Muscle of arm (tissue), 1 donor: ENCODE measurements at regions not wholly inside any gene's neighbourhood (a gene's known extent, or its start where the extent isn't known, plus 50 kb on each side); places are given as distances from the start of the nearest gene placed in this dataset.

Source experiments
- DNase-seq: peaks from one replicate; pipeline ENCODE4 v3.0.0-alpha.2; 2013

DNA sequence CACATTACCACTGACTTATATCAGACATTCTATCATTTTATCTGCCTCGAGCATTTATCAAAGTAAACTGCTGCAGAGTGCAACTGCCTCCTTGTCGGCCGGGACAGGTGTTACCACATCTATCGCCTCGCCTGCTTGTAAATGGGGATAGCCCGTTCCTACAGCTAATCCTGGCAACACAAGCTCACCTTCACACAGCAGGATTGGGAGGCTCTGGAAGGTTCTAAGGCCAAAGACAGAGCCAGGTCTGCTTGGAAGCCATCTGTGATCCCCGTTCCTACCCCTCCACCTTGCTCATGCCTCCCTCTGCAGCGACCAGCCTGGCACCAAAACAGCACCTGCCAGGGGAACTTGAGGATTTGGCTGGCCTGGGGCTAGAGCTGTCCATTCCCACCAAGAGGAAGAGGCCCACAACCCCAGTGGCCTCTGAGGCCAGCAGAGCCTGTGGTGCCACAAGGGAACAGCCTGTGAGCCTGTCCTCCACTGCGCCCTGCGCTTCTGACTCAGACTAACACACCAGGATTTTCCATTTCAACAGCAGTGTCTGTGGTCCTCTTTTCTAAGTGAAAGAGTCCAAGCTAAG is 114.8 kb upstream of the DIO3 start:
- DNase-seq, result no peak

DNA sequence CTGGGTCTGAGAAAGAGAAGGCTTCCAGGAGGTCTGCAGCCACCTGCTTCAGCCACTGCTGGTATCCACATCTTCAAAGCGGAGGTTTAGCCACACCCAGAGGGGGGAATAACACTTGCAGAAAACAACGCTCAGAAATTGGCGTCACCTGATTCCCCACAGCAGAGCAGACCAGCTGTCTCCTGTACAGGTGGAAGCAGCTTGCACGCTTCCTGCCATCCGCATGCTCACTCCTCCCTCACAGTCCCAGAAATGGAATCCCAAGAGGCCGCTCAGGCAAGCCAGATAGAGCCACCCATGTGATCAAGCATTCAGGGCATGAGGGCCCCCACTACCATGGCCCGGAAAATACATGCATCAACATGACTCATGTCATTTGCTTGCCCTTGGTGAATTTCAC is 112.2 kb upstream of the DIO3 start:
- no peak for DNase-seq

DNA sequence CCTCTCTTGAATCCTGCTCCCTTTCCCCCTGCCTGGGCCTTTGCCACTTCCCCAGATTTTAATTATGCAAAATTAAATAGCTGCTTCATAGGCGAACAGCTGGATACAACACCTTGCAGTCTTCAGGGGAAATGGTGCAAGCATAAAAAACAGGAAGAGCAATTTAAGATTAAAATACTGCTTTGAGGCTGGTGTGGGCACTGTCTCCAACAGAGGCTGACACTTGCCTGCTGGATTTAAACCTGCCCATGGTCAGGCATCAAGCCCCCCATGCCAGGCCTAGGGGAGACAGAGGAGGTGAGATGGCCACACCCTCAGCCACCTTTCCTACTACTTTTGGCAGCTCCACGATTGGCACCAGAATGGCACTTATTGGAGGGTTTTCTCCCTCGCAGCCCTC is 110.1 kb upstream of the DIO3 start:
- no peak for DNase-seq

DNA sequence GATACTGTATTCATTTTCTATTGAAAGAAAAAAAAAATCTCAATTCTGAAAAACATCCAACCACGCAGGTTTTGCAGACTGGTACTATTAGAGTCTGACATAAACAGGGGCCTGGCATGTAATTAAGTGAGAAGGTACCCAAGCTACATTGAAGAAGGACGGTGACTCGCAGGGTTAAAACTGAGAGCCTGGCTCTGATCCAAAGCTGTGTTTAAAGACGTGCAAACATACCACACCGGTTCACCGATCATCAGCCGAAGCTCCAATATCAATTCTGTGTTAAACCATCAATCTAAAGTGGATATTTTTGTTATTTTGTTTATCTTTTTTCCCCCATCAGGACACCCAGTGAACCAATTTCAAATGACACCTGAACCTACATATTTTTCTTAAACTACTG is 108.1 kb upstream of the DIO3 start:
- DNase-seq, result no peak

DNA sequence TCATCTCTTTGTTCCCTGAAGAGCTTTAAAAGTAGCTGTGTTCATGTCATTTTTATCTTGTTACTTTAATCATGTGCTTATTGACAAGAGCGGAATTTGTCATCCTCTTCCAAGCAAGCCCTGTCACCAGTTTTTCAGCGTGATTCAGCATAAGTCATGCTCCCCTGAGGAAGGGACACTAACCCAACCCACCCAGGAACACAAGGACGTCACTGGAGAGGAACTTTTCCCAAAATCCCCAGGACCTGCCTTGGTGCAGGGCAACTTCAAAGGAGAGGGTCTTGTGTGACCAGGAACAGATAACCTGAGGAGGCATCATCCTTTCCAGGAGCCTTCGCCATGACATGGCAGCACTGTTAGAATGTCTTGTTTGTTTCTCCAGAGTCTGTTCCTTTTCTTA is 107.1 kb upstream of the DIO3 start:
- no peak for DNase-seq

DNA sequence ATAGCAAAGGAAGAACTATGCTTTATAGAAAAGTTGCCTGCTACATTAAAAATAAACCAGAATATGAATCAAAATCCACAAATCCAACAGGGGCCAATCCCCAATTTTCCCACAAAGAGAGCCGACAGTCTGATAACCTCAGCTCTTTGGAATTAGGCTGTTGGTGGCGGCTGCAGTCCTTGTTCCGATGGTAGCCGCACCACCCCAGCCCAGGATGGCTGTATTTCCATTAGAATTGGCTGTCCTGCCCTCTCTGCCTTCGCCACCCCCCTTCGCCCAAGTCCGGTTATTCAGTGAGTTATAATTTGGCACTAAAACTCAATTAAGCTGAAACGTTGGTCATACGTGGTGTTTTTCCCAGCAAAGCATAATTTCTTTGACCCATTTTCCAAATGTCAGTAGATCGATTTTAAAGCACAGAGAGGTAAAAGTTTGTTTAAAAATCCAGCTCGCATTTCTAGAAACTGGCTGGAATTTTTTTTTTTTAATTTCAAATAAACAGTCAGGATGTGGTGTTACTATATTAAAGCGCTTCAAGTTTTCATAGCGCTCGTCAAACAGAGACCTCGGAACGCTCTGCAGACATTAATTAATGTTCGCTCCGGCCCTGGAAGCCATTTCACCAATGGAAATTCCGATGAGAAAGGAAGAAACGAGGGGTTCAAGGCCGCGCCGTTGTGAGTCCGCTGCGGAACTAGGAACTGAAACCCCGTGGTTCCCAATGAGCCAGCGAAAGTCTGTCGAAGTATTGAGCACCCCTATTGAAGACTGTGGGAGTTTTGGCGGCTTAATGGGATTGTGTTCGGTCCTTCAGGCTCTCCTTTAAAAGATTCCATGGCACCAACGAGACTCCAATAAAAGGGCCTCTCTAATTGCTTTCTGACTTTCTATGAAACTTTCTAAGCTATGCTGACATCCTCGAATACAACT is 104.8 kb upstream of the DIO3 start:
- no peak for DNase-seq

DNA sequence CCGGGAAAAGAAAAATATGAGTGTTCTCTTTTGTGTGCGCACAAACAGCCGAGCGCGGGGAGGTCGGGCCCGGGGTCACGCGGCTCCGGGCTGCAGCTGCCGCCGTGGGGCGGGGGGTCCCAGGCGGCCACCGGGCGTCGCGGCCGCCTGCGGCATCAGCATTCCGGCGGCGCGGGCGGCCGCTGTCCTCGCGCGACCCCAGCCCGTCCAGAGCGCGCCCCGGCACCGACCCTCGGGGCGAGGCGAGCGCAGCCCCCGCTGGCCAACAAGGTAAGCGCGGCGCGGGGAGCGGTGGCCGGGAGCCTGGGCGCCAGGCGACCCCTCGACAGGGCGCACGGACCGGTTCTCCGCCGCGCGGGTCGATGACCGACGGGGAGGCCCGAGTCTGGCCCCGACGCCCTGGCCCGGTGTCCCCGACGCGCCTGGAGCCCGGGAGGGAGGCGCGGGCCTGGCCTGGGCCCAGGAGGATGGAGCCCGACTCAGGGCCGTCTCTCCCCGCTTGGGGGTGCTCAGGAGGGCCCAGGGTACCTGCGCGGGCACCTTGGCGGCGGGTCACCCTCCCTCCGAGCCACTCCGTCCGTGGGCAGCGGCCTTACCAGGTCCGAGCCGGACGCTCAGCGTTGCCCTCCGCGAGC is 103.9 kb upstream of the DIO3 start:
- DNase-seq, result no peak

DNA sequence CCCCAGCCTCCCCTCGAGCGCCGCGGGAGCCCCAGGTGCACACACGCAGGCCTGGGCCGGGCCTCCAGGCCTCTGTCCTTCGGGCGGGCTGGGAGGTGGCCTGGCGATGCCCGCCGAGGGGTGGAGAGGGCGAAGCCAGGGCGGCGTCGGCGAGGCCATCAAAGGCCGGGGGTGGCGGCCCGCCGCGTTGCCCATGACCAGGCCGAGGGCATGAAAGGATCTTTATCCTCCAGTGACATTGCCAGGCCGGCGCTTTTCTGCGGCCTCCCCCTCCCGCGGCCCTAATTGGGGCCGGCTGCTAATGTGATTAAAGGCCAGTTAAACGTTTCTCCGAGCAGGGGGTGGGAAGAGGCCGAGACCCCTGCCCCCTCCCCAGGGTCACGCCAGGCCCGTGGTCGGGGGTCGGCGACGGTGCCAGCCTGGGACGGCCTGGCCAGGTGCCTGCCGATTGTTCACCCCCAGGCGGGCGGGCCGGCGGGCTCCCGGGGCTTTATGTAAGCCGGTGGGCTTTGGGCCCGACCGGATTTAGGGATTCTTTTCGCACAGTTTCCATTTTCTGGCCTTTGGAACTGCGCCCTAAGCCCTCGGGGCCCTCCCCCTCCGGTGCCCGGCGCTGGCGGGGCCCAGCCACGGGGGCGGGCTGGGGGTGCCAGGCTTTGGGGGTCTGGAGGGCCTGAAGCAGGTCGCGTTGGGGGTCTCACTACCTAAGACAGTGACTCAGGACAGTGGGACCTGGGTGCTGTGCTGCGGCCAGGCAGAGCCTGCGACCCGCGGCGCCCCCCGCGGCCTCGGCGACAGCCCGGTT is 103.2 kb upstream of the DIO3 start:
- no peak for DNase-seq

DNA sequence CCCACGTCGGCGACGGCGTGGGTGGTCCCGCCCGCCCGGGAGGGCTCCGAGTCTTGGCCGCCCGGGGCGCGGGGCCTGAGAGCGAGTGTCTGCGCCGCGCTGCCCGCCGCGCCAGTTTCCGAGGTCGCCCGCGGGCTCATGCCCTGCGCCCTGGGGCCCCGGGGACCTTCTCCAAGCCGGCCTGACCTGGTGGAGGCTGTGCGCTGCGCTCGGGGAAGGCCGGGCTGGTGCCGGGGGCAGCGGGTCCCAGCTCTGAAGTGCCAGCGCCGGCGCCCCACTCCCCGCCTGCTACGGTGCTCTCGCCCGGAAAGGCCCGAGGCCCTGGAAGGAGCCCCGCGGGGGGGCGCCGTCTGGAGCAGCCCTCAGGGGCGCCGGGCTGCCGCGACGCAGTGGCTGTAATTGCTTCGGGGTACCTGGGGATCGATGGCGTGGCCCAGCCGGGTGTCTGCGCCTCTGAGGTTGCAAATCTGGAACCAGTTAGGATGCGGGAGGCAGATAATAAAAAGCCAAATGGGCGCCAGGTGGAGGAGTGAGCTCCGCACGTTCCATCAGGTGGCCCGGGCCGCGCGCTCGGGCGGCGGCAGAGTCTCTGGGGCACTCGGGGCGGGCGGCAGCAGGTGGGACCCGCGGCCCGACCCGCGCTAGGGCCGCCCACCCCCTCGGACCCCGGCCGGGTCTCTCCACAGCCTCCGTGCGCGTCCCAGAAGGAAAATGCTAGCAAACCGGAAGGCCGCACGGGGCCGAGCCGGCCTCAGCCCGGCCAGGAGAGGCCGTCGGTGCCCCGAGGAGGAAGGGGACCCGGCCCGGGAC is 102.3 kb upstream of the DIO3 start:
- DNase-seq, result no peak

DNA sequence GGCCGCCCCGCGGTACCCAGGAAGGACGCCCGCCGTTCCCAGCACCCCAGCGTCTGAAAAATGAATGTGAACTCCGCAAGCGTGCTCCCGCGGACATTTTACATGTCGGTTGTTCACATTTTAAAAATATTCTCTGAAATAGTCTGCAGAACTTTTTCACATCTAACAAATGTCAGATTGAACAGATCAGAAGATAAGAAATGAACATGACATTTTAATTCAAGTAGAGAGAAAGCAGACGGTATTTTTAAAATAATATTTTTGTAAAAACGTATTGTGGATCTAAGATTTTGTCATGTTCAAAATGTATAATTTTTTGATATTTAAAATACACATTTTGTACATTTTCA is 101.8 kb upstream of the DIO3 start:
- no peak for DNase-seq

DNA sequence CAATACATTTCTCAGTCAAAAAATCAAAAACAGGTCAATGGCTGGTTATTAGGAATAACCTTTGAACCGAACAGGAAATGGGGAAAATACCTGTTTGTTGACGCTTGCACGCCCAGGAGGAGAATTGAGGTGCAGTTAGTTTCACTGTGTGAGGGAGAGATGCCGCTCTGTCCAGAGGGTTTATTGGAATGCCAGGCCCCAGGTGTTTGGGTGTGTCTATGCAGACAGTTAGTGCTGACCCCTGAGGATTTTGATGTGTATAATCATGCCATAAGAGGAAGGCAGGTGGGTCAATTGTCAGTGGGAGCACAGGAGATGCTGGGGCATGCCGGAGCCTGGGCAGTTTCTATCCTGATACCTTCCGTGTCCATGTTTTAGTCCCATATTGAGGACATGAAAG is 100.8 kb upstream of the DIO3 start:
- no peak for DNase-seq

DNA sequence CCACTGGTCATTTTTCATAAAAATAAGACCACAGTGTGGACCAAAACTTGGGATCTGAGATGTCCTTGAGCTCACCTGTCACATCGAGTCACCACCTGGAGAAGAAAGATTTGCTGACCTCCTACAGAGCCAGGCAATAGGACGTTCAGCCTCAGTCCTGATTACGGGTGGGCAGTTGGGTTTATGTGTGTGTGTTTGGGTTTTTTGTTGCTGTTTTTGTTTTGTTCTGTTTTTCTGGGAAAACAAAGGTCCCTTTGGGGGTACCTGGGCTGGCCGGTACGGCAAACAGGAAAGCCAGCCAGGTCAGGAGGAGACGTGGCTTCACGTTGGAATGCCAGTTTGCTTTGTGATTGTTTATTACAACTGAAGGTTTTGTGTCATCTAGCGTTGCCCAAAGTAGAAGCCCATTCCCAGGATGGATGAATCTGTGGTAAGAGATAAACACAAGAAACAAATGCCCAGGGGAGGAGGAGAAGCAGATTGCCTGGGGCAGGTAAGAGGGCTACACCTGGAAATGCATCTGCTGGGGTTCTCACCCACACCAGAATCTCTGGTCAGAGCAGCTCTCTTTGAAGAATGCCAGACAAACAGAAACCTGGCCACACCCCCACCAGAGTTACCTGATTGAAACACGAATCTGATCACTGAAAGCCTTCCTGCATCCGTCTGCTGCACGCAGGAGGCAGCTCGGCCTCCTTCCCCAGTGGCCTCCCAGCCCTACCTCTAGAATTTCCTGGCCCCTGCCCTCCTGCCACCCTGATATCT is 100.1 kb upstream of the DIO3 start:
- no peak for DNase-seq

DNA sequence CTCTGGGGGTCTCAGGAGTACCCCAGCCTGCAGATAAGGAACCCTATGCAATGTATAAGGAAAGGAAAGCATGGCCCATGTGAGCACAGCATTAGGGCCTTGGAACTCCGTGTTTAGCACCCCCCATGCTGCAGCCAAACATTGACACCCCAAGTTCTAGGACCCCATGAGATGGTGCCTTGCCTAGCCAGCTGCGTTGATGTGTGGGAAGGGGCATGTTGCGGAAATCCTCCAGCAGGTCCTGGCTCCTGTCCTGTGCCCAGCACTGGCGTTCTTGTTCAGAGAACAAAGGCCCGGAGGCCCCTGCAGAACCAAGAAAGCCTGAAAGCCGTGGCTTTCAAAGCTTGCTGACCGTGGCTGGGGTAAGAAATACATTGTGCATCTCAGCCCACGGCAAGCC is 99.4 kb upstream of the DIO3 start:
- DNase-seq, result no peak

DNA sequence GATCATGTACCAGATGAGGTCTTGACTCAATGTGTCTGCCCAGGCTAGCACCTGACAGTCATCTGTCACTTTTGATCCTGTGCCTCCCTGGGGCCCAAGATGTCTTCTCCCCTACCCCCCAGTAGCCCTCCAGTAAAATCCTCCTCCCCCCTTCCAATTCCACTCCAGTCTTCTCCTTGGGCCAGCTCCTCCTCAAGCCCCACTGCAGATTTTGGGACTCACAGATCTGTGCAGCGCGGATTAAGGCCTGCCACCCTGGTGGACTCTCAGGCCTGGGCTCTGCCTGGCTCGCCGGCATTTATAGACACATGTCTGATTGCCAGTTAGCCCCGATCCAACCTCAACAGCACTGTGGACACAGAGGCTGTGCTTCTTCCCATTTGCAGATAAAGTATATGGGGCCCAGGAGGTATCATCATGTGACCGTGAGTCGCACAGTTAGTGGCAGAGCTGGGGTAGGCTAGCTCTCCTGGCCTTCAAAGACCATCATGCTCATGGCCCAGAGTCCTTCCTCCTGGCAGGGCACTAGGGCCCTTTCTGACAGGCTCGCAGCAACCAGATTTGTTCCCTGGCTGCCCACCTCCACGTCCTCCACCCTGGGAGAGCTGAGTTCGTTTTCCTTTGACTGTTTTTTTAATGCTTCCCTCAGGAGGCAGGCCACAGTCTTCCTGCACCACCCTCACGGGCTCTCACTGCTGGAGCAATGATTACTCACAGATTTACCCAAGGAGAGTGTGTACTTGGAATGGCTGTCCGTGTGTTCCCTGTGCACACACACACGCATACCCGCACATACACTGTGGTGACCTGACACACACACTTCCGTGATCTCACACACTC is 98.3 kb upstream of the DIO3 start:
- DNase-seq, result no peak

DNA sequence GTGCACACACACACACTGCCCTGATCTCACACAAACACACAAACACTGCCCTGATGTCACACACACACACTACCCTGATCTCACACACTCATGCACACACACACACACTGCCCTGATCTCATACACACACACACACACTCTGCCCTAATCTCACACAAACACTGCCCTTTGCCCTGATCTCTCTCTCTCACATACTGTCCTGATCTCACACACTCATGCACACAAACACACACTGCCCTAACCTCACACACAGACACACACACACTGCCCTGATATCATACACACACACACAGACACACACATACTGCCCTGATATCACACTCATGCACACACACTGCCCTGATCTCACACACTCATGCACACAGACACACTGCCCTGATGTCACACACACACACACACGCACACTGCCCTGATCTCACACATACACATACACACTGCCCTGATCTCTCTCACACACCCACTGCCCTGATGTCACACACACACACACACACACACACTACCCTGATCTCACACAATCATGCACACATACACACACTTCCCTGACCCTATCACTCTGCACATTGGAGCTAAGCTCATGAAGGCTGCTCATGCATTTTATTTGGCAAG is 97.6 kb upstream of the DIO3 start:
- no peak for DNase-seq

DNA sequence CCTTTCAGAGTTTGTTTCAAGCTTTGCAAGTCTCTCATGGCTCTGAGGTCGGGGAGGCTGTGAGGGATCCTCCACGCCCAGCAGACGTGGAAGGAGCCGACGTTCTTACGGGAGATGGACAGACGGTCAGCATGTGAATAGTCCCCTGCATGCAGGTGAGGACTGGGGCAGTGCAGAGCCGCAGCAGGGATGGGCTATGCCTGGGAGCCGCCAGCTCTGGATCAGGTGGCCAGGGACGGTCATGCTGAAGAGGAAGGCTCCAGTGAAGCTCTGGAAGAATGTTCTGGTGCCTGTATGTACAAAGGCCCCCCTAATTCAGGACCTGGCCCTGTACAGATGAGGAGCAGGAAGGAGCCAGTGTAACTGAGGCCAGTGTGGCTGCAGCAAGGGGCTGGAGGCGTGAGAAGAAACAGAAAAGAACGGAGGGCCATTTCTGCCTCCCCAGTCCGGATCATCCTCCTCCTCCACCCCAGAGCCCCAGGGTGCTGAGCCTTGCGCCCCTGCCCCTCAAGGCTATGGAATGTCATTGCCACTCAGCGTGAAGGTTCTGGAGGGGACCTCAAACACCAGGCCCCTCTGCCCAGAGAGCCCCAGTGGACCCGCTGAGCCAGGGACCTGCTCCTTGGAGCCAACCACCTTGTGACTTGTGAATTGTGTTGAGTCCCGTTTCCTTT is 96.8 kb upstream of the DIO3 start:
- no peak for DNase-seq

DNA sequence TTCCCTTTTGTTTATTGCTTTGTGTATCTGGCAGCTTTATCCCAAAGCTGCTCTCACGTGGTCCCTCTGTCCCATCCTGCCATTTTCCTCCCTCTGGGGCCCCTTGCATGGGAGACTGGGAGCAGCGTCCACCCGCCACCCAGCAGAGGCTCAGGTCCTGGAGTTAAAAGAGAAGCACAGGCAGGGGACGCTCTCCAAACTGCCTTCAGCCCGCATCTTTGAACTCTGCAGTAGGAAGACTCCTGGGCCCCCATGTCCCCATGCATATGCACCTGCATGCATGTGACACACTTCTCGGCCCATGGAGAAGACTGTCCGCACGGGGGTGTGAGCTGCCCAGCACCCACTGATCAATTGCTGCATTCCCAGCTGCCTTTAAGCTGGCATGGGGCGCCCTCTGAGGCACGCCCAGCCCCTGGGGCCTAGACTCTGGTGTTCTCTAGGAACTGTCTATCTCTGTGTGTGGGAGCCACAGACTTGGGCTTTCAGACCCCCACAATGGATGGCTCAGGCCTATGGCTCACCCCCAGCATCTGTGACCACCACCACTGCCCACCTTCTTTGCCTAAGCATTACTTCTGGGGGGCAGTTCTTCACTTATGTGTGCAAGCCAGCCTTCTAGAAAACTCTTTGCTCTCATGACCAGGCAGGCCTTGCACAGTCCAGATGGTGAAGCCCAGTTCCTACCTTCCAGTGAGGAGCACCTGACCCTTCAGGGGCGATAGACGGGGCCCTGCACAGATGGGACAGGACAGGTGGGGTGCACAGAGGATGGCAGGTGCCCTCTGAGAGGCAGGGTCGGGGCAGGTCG is 96.1 kb upstream of the DIO3 start:
- no peak for DNase-seq
